GM18498 (cell line): ENCODE measurements at regions not wholly inside any gene's neighbourhood (a gene's known extent, or its start where the extent isn't known, plus 50 kb on each side); places are given as distances from the start of the nearest gene placed in this dataset.

Source experiments
- ATAC-seq: cut with Tn5 transposase; IDR thresholded peaks from one replicate; pipeline ENCODE4 v1.9.1; 2021; ENCODE audit warnings: mild to moderate bottlenecking, moderate library complexity; ENCODE audit not compliant: unreplicated experiment

GRCh38 chr9:1261879-1262766 lies 212.0 kb downstream of the DMRT2 start:
- no peak for ATAC-seq

- ATAC-seq = peak; percentile 82
Measured at GRCh38 chr9:1267141-1267570, 217.0 kb downstream of the DMRT2 start.

- no peak for ATAC-seq
Measured at GRCh38 chr9:1267581-1267980, 217.4 kb downstream of the DMRT2 start.

- ATAC-seq = no peak
Measured at GRCh38 chr9:1269533-1270315, 219.6 kb downstream of the DMRT2 start.

GRCh38 chr9:1271367-1271766 lies 221.2 kb downstream of the DMRT2 start:
- ATAC-seq = no peak

- ATAC-seq = no peak
Measured at GRCh38 chr9:1271786-1272185, 221.6 kb downstream of the DMRT2 start.

GRCh38 chr9:1272488-1272887 lies 222.3 kb downstream of the DMRT2 start:
- ATAC-seq = no peak

GRCh38 chr9:1273859-1274258 lies 223.7 kb downstream of the DMRT2 start:
- ATAC-seq = no peak

- no peak for ATAC-seq
Measured at GRCh38 chr9:1274334-1274733, 224.2 kb downstream of the DMRT2 start.

- ATAC-seq = no peak
Measured at GRCh38 chr9:1276474-1276873, 226.3 kb downstream of the DMRT2 start.

- no peak for ATAC-seq
Measured at GRCh38 chr9:1284727-1285126, 234.6 kb downstream of the DMRT2 start.

- ATAC-seq = no peak
Measured at GRCh38 chr9:1285526-1285925, 235.4 kb downstream of the DMRT2 start.

- ATAC-seq = no peak
Measured at GRCh38 chr9:1292384-1292783, 242.2 kb downstream of the DMRT2 start.

GRCh38 chr9:1294641-1295258 lies 244.6 kb downstream of the DMRT2 start:
- ATAC-seq = no peak

- no peak for ATAC-seq
Measured at GRCh38 chr9:1296331-1296730, 246.2 kb downstream of the DMRT2 start.

- no peak for ATAC-seq
Measured at GRCh38 chr9:1298046-1298445, 247.9 kb downstream of the DMRT2 start.

- ATAC-seq = no peak
Measured at GRCh38 chr9:1300941-1301340, 250.8 kb downstream of the DMRT2 start.

- no peak for ATAC-seq
Measured at GRCh38 chr9:1303932-1304331, 253.8 kb downstream of the DMRT2 start.

GRCh38 chr9:1311462-1312042 lies 261.4 kb downstream of the DMRT2 start:
- no peak for ATAC-seq

- ATAC-seq = no peak
Measured at GRCh38 chr9:1319436-1319835, 269.3 kb downstream of the DMRT2 start.

- ATAC-seq = no peak
Measured at GRCh38 chr9:1320051-1320557, 269.9 kb downstream of the DMRT2 start.
